Lower leg skin (tissue), 3 donors: ENCODE measurements at regions not wholly inside any gene's neighbourhood (a gene's known extent, or its start where the extent isn't known, plus 50 kb on each side); places are given as distances from the start of the nearest gene placed in this dataset.

Experiments used
- CTCF ChIP-seq, 3 donors: fragments of 450-650 bp; IDR thresholded peaks; one replicate each; pipeline ENCODE4 v1.5.1; 2016; ENCODE audit warnings: antibody characterized with exemption in 3 of 3, mild to moderate bottlenecking in 3 of 3, moderate library complexity in 2 of 3
- POLR2A ChIP-seq, 2 donors: fragments of 450-650 bp; IDR thresholded peaks; one replicate each; pipeline ENCODE4 v1.6.1; 2016 to 2017; ENCODE audit warnings: antibody characterized with exemption in 2 of 2, mild to moderate bottlenecking in 1 of 2, moderate library complexity in 1 of 2

GRCh38 chr1:193416226-193417024 lies 230.0 kb upstream of the B3GALT2 start:
- no peak for TF ChIP-seq CTCF (IDR thresholded peaks at IDR 0.05)
- TF ChIP-seq POLR2A (IDR thresholded peaks at IDR 0.05) = no peak
